HG03342 (cell line): ENCODE measurements at regions not wholly inside any gene's neighbourhood (a gene's known extent, or its start where the extent isn't known, plus 50 kb on each side); places are given as distances from the start of the nearest gene placed in this dataset.
"Not testable (repeated sequence)": the region's sequence is repeated elsewhere in the genome, so short reads cannot be mapped to it uniquely, and the experiment has no call there.

Source experiments
- ATAC-seq: cut with Tn5 transposase; IDR thresholded peaks from one replicate; pipeline ENCODE4 v1.9.1; 2021; ENCODE audit warnings: mild to moderate bottlenecking, moderate library complexity; ENCODE audit not compliant: unreplicated experiment

GRCh38 chr3:87621667-87622066 is 345.3 kb upstream of the POU1F1 start:
- ATAC-seq, result peak; percentile 95

- ATAC-seq, result no peak
Observed at GRCh38 chr3:87615506-87615905, 339.1 kb upstream of the POU1F1 start.

- ATAC-seq, result no peak
Observed at GRCh38 chr3:87614998-87615397, 338.6 kb upstream of the POU1F1 start.

GRCh38 chr3:87607234-87607633 is 330.9 kb upstream of the POU1F1 start:
- no peak for ATAC-seq

DNA sequence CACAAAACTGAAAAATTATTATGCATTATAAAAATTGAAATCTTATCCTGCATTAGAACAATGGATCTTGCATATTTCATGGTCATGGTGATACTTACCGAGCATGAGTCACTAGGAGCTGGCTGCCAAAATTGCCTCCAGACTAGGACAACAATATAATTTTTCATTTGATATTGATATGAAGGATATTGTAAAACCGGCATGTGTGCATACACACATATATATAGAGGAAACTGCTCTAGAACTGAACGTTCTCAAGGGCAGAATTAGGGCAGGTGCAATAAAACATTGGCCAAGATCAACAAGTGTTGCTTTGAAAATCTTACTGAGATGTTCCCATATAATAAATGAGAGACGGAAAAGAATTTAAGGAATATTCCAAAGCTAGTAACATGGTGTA is 319.4 kb upstream of the POU1F1 start:
- no peak for ATAC-seq

- ATAC-seq, result no peak
Observed at GRCh38 chr3:87581240-87581639, 304.9 kb upstream of the POU1F1 start.

- ATAC-seq, result no peak
Observed at GRCh38 chr3:87576752-87577151, 300.4 kb upstream of the POU1F1 start.

DNA sequence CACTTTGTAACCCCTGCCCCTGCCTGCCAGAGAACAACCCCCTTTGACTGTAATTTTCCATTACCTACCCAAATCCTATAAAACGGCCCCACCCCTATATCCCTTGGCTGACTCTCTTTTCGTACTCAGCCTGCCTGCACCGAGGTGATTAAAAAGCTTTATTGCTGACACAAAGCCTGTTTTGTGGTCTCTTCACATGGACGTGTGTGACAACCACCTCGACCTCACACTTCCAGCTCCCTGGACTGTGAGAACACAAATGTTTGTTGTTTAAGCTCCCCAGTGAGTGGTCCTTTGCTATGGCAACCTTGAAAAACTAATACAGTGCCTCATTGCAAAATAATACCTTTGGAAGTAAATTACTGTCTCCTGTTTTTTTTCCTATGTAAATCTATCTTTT is 299.2 kb upstream of the POU1F1 start:
- no peak for ATAC-seq

- no peak for ATAC-seq
Observed at GRCh38 chr3:87568331-87568730, 291.9 kb upstream of the POU1F1 start.

GRCh38 chr3:87564438-87564837 is 288.1 kb upstream of the POU1F1 start:
- no peak for ATAC-seq

DNA sequence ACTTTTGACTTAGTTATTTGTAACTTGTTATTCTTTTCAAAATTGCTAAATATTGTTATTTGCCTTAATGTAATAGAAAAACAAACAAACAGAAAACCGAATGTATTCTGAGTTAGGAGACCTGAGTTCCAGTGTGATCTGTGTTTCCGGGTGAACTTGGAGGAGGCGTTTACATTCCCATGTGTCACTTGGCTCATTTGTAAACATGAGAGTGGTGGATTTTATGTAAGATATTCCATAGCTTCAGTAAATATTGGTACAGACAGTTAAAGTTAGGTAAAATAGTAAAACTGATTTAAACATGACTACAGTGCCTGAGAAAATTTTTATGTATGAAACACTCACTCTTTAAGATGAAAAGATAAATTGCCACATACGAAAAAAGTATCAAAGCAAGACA is 287.3 kb upstream of the POU1F1 start:
- no peak for ATAC-seq

DNA sequence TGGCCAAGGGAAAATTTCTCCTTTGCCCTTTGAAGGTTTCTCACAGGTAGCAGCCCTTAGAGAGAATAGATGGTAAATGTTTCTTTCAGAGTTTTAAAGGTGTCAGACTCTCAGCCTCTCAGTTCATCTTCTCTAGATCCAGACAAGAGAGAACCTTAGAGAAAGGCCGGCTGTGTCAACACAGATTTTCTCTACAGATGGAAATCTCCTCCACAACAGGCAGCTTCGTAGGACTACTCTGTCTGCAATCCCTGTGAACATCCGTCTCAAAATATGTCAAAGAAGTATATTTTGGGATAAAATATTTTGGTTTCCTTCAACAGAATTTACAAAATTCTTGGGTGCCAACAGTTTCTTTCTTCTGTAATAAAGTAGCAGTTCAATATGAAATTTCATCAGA is 282.1 kb upstream of the POU1F1 start:
- ATAC-seq, result no peak

GRCh38 chr3:87555290-87555689 is 278.9 kb upstream of the POU1F1 start:
- ATAC-seq, result no peak

GRCh38 chr3:87553058-87553457 is 276.7 kb upstream of the POU1F1 start:
- no peak for ATAC-seq

GRCh38 chr3:87550892-87551291 is 274.5 kb upstream of the POU1F1 start:
- no peak for ATAC-seq

- no peak for ATAC-seq
Observed at GRCh38 chr3:87549208-87549607, 272.8 kb upstream of the POU1F1 start.

GRCh38 chr3:87548271-87548670 is 271.9 kb upstream of the POU1F1 start:
- ATAC-seq, result no peak

GRCh38 chr3:87546216-87546615 is 269.8 kb upstream of the POU1F1 start:
- ATAC-seq, result no peak

DNA sequence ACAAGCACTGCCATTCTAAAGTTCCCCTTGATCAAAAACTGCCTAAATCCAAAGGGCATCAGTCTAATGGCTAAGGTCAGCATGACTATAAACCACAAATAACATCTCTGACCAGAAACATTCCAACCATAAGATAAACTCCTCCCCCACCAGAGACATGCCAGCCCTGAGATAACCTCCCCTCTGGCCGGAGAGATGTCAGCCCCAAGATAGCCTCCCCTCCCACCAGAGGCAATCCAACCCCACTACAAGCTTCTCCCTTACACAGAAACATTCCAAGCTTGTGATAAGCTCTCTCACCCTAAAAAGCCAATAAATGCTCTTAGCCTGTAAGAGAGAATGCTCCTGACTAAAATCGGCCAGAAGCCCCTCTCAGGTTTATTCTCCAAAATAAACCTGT is 267.0 kb upstream of the POU1F1 start:
- not testable (repeated sequence) for ATAC-seq

DNA sequence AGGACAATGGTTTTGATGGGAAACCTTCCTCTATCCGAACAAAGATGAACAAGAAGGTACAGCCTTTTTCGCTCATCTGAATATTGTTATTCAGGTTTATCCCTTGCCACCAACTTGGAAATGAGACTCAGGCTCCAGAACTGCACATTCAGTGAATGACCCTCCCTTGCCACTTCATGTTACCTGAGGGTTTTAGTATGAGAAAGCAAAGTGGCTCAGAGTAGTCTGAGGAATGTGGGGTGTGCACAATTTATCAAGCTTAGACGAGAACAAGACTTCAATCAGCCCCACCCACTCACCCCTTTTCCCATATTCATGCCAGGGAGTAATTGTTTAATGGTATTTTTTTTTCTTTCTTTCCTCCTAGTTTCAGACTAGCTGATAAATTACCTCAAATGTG is 265.3 kb upstream of the POU1F1 start:
- no peak for ATAC-seq

- ATAC-seq, result not testable (repeated sequence)
Observed at GRCh38 chr3:87538722-87539121, 262.3 kb upstream of the POU1F1 start.

- ATAC-seq, result no peak
Observed at GRCh38 chr3:87509401-87509800, 233.0 kb upstream of the POU1F1 start.

GRCh38 chr3:87508921-87509320 is 232.5 kb upstream of the POU1F1 start:
- no peak for ATAC-seq

GRCh38 chr3:87507753-87508152 is 231.4 kb upstream of the POU1F1 start:
- no peak for ATAC-seq
